HuH-7.5 (cell line): ENCODE measurements at regions not wholly inside any gene's neighbourhood (a gene's known extent, or its start where the extent isn't known, plus 50 kb on each side); places are given as distances from the start of the nearest gene placed in this dataset.

Experiments
- DNase-seq: peaks from one replicate; pipeline ENCODE4 v3.0.0; 2011; ENCODE audit warnings: low spot score

- no peak for DNase-seq
Observed at GRCh38 chr15:46110755-46111154, 475.9 kb downstream of the SQOR start.

GRCh38 chr15:46111730-46112129, 476.9 kb downstream of the SQOR start:
- DNase-seq, result no peak

GRCh38 chr15:46117071-46117470, 482.2 kb downstream of the SQOR start:
- DNase-seq, result no peak

- no peak for DNase-seq
Observed at GRCh38 chr15:46120713-46121112, 485.9 kb downstream of the SQOR start.

- DNase-seq, result no peak
Observed at GRCh38 chr15:46121441-46121840, 486.6 kb downstream of the SQOR start.

- no peak for DNase-seq
Observed at GRCh38 chr15:46126581-46126980, 491.8 kb downstream of the SQOR start.

GRCh38 chr15:46127361-46127874, 492.6 kb downstream of the SQOR start:
- no peak for DNase-seq

GRCh38 chr15:46129145-46129544, 494.3 kb downstream of the SQOR start:
- DNase-seq, result no peak

- no peak for DNase-seq
Observed at GRCh38 chr15:46131876-46132275, 497.0 kb downstream of the SQOR start.

- DNase-seq, result no peak
Observed at GRCh38 chr15:46137443-46137842, 502.6 kb downstream of the SQOR start.

GRCh38 chr15:46146002-46146401, 511.2 kb downstream of the SQOR start:
- no peak for DNase-seq

- DNase-seq, result no peak
Observed at GRCh38 chr15:46146915-46147314, 512.1 kb downstream of the SQOR start.

GRCh38 chr15:46151786-46152185, 517.0 kb downstream of the SQOR start:
- no peak for DNase-seq

GRCh38 chr15:46166750-46167149, 531.9 kb downstream of the SQOR start:
- no peak for DNase-seq

- no peak for DNase-seq
Observed at GRCh38 chr15:46170326-46170725, 535.5 kb downstream of the SQOR start.

- DNase-seq, result no peak
Observed at GRCh38 chr15:46174122-46174521, 539.3 kb downstream of the SQOR start.

- DNase-seq, result no peak
Observed at GRCh38 chr15:46177219-46177618, 542.4 kb downstream of the SQOR start.

- DNase-seq, result no peak
Observed at GRCh38 chr15:46178138-46178537, 543.3 kb downstream of the SQOR start.

GRCh38 chr15:46207341-46207740, 572.5 kb downstream of the SQOR start:
- DNase-seq, result no peak

GRCh38 chr15:46213551-46213950, 578.7 kb downstream of the SQOR start:
- DNase-seq, result no peak

GRCh38 chr15:46222826-46223225, 588.0 kb downstream of the SQOR start:
- DNase-seq, result no peak

- no peak for DNase-seq
Observed at GRCh38 chr15:46229263-46229662, 594.4 kb downstream of the SQOR start.

GRCh38 chr15:46231786-46232185, 597.0 kb downstream of the SQOR start:
- no peak for DNase-seq

- DNase-seq, result no peak
Observed at GRCh38 chr15:46232471-46232870, 597.6 kb downstream of the SQOR start.

GRCh38 chr15:46242935-46243334, 608.1 kb downstream of the SQOR start:
- DNase-seq, result no peak
